ENCODE measurements at regions not wholly inside any gene's neighbourhood (a gene's known extent, or its start where the extent isn't known, plus 50 kb on each side); places are given as distances from the start of the nearest gene placed in this dataset.
"Not testable (repeated sequence)": the region's sequence is repeated elsewhere in the genome, so short reads cannot be mapped to it uniquely, and the experiment has no call there.

DNA sequence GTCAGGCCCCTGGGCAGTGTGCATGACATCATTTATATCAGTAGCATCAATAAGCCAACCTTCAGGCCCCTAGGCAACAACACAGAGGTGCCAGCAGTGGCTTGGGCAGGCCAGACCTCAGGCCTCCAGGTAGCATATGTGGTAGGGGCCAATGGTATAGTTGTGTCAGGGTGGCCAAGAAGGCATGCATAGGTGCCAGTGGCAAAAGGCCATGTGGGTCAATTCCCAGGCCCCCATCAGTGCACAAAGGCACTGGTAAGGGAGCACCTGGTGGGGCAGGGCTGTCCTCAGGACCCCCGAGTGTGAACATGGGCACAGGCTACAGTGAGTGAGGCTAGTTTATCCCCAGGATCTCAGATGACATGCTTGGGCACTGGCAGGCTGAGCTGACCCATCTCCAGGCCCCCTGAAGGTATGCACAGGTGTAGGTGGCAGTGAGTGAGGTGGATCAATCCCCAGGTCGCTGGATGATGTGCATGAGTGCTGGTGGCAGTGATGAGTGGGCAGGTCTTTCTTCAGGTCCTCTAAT, 244.1 kb upstream of the ZNF385D start:
- DNase-seq = no peak

DNA sequence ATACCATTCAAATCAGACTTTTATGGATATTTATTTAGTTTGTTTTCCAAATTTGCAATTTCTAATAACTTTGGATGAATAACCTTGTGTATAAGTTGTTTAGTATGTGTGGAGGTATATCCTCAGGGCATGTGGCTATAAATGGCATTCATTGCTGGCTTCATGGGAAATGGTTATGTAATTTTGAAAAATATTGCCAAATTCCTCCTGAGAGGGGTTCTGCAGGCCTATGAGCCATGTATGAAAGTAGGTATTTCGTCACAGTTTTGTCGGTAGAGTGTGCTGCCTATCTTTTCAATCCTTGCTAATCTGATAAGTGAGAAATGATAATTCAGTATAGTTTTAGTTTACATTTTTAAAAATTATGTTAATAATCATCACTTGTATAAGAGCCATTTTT, 256.4 kb upstream of the ZNF385D start:
- no peak for DNase-seq

- no peak for DNase-seq
Measured at GRCh38 chr3:22010997-22011396, 260.0 kb upstream of the ZNF385D start.

GRCh38 chr3:22012471-22012870, 261.5 kb upstream of the ZNF385D start:
- DNase-seq = no peak

DNA sequence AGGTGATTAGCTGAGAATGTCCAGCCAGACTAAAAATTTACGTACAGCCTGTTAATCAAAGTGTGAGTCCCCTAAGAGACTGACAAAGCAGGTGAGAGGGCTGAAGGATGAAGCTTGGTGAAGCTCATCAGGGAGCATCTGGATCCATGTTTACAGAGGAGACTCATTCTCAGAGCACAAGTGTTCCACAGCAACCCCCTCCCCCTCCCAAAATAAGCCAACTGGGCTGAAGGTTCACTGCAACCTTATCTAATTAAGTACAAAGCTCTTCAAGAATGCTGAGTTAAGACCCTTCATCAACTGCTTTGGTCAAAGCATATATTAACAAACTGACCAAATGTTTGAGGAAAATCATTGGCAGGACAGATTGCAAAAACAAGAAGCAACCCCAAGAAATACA, 262.6 kb upstream of the ZNF385D start:
- DNase-seq = no peak

- no peak for DNase-seq
Measured at GRCh38 chr3:22016197-22016596, 265.2 kb upstream of the ZNF385D start.

DNA sequence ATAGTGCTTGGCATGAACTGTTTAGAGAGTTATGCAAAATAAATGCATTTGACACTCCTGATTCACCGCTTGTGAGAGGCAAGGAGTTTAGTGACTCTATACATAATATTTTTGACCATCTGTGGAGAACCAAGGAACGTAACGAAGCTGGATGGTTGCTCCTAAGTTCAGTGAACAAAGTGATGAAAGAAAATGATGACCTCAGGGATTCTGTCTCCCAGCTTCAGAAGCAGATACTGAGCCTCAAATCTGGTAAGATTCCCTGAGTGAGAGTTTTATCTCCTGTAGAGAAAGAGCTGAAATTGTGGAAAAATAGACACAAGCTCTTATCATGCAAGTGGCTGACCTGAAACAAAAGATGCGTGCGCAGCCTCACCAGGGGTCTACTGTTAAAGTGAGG, 273.6 kb upstream of the ZNF385D start:
- DNase-seq = not testable (repeated sequence)

DNA sequence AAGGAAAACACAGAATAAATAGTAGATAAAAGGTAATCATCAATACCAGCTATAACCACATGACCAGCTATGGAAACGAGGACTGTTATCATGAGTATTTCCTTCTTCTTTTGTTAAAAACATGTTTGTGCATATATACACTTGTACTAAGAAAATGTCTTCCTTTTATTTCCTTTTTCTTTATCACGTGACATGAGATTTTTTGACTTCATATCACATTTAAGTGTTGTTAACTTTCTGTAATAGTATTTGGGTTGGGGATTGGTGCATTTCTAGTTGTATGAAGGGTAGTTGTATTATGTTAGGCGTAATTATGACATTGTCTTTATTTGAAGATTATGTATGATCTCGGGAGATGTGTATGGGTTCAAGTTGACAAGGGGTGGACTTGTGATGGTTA, 278.5 kb upstream of the ZNF385D start:
- no peak for DNase-seq

DNA sequence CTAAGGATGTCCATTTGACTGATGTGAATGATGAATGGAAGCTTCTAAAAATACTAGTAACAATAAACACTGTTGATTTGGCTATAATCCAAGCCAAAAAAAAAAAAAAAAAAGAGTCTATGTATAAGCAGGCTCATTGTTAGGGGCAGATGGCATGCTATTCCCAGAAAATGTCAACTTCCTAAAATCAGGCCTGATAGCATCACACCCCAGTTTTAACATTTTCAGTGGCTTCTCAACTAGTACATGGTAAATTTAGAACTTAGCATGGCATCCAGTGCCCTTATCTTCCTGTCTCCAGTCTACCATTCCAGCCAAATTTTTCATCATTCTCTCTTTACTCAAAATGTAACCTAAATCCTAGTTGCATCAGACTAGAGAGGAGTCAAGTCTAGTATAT, 288.2 kb upstream of the ZNF385D start:
- no peak for DNase-seq

GRCh38 chr3:22040150-22040549, 289.1 kb upstream of the ZNF385D start:
- DNase-seq = no peak

DNA sequence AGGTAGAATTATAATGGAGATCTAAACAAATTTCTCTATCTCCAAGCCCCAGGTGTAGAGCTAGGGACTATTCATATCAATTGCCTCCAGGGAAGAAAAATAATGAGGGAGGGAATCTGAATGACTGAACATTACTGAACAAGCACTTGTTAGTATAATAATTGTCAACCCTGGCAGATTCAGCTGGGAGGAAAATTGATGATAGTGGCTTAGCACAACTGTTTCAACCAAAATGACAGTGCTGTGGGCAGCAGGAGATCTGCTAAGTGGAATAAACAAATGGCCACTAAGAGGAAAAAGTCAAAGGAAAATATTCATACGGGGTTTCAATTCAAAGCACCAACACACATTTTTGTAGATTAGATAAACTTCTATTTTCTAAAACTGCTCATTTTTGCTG, 294.9 kb upstream of the ZNF385D start:
- DNase-seq = no peak

GRCh38 chr3:22063500-22063899, 312.5 kb upstream of the ZNF385D start:
- DNase-seq = no peak

- no peak for DNase-seq
Measured at GRCh38 chr3:22068619-22069018, 317.6 kb upstream of the ZNF385D start.

DNA sequence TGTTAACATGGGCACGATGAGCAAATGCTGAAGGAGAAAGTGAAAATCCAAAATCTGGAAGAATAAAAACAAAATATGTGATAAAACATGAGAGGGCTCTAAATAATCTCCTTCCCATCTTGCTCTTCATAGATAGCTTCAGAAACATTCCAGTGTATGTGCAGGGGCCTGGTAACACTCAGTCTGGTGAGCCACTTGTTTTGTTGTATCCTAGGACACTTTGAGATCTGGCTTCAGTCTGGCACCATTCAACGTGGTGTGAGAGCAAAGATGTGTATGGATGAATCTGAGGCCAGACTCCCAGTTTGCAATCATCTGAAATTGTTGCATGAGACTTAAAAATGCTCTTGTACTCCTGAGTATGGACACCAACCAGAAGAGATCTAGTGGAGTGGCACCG, 337.2 kb upstream of the ZNF385D start:
- DNase-seq = no peak

GRCh38 chr3:22089284-22089683, 338.3 kb upstream of the ZNF385D start:
- peak; percentile 17 for DNase-seq

- no peak for DNase-seq
Measured at GRCh38 chr3:22091329-22091728, 340.3 kb upstream of the ZNF385D start.

GRCh38 chr3:22098021-22098420, 347.0 kb upstream of the ZNF385D start:
- no peak for DNase-seq

- no peak for DNase-seq
Measured at GRCh38 chr3:22101351-22101750, 350.3 kb upstream of the ZNF385D start.

- no peak for DNase-seq
Measured at GRCh38 chr3:22101811-22102210, 350.8 kb upstream of the ZNF385D start.

GRCh38 chr3:22103423-22103822, 352.4 kb upstream of the ZNF385D start:
- DNase-seq = no peak

DNA sequence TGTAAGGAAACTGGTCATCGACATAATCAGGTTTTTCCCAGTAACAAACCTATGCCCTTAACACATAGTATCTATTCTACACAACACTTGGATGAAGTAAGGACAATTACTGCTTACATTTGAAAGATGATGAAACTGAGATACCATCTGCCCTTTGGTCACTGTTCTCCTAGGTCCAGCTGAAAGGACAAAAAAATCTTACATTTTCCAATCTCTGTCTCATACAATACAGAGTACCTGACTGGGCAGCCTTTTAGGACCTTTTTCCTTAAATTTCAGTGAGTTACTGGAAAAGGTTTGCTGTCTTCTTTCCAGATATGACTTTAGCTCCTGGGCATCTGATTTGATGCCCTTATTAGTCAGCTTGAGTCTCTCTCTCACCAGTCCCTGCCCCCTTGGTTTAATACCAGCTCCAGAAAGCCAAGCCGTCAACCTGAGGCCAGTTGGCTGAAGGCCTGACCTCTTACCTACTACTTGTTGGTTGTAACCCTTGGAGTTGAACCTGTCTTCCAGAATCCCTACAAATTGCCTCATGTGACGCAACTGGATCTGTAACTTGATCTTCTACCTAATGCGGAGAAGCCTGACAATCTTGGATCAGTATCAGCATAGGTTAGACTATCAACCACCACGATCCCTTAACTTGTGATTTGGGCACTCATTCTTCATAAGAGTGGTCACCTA, 355.3 kb upstream of the ZNF385D start:
- no peak for DNase-seq

- no peak for DNase-seq
Measured at GRCh38 chr3:22111226-22111625, 360.2 kb upstream of the ZNF385D start.

DNA sequence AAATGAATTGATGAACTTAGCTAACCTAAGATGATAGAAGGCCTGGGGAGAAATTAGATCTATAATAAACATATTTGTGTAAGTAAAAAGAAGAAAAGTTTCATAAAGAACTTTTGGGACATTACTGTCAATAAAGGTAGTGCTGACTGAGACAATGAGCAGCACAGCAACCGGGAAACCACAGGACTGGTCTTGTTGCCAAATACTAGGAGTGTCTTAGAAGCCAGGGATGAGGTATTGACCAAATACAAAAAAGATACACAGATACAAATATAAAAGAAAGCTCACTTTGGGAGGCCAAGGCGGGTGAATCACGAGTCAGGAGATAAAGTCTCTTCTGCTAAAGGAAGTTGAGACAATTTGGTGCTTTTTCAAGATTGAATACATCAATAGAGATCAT, 362.4 kb upstream of the ZNF385D start:
- no peak for DNase-seq

- no peak for DNase-seq
Measured at GRCh38 chr3:22115581-22115980, 364.6 kb upstream of the ZNF385D start.

DNA sequence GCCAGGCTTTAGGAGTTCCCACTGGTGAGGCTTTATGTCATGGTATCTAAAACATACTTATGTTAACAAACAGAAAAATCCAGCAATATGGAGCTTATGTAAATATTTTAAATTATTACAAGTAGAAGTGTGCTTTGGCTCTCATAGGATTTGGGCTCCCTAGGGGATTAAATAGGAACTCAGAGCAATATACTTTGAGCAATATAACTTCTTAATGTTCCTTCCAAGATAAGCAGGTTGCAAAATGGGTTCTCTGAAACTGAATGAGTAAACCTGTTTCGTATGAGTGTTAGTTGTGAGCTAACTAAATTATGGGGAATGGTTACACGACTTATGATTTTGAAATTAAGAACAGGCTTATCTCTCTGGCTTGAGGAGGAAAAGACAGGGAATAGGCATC, 366.1 kb upstream of the ZNF385D start:
- DNase-seq = no peak

Measured in NCI-H1092 treated with DMSO at 0.1 percent for 48 hours (cell line).